ENCODE measurements at regions not wholly inside any gene's neighbourhood (a gene's known extent, or its start where the extent isn't known, plus 50 kb on each side); places are given as distances from the start of the nearest gene placed in this dataset.

- H3K36me3 Mint-ChIP-seq (ENCODE audit: insufficient read depth in 1 of 3, low read depth in 3 of 3): no peaks in the 10 kb centered on the region
- Histone ChIP-seq H3K79me2 (ENCODE audit: insufficient read depth, low read length) (no peaks in the 10 kb centered on the region), H2AFZ (ENCODE audit: low read length) (no peak overlapping the region), H3K4me1 (ENCODE audit: insufficient read depth, low read length) (no peaks in the 10 kb centered on the region), H3K4me2 (ENCODE audit: insufficient read depth, insufficient read length, low read length) (no peak overlapping the region), H3K9ac (ENCODE audit: extremely low read depth, insufficient read length, low read length) (no peak overlapping the region), H2BK5ac (ENCODE audit: insufficient read length, low read length) (no peak overlapping the region), H2BK15ac (ENCODE audit: low read depth, low read length) (no peak overlapping the region), H2AK5ac (ENCODE audit: insufficient read length, low read length) (no peak overlapping the region), H4K5ac (ENCODE audit: insufficient read length, low read depth, low read length) (no peak overlapping the region), H3K27me3 (ENCODE audit: insufficient read depth, low read length) (no peaks in the 10 kb centered on the region), H3K4ac (ENCODE audit: low read depth, low read length) (no peak overlapping the region), H3K23ac (ENCODE audit: insufficient read length, low read depth, low read length) (no peak overlapping the region), H2BK120ac (ENCODE audit: low read depth, low read length, poor library complexity, severe bottlenecking) (no peak overlapping the region), H3K56ac (ENCODE audit: insufficient read length, low read depth, low read length) (no peak overlapping the region), H3K9me3 (ENCODE audit: control insufficient read depth, low read depth, low read length) (no peaks in the 10 kb centered on the region), H3K79me1 (ENCODE audit: insufficient read depth, low read depth, low read length, poor library complexity, severe bottlenecking) (no peaks in the 10 kb centered on the region), H4K20me1 (ENCODE audit: control insufficient read depth, insufficient read depth, insufficient read length) (no peaks in the 10 kb centered on the region), H4K91ac (ENCODE audit: insufficient read length, low read depth, low read length) (no peak overlapping the region), H2BK12ac (ENCODE audit: insufficient read length, low read depth, low read length) (no peak overlapping the region), H3K14ac (ENCODE audit: insufficient read depth, low read length) (no peak overlapping the region), H3K23me2 (ENCODE audit: insufficient read length, low read depth, low read length, poor library complexity, severe bottlenecking) (no peaks in the 10 kb centered on the region), H4K8ac (replicated peaks; ENCODE audit: insufficient read length, low read depth, low read length) (no peak overlapping the region), H3K18ac (ENCODE audit: insufficient read length, low read depth, low read length) (no peak overlapping the region), H2BK20ac (ENCODE audit: low read depth, low read length, poor library complexity, severe bottlenecking) (no peak overlapping the region), H3K27ac (ENCODE audit: insufficient read length, low read depth, low read length) (no peak overlapping the region), H3T11ph (ENCODE audit: low read length) (no peak overlapping the region)
- H3K9me3 Mint-ChIP-seq: no peaks in the 10 kb centered on the region
- TF ChIP-seq, protein P1, sequence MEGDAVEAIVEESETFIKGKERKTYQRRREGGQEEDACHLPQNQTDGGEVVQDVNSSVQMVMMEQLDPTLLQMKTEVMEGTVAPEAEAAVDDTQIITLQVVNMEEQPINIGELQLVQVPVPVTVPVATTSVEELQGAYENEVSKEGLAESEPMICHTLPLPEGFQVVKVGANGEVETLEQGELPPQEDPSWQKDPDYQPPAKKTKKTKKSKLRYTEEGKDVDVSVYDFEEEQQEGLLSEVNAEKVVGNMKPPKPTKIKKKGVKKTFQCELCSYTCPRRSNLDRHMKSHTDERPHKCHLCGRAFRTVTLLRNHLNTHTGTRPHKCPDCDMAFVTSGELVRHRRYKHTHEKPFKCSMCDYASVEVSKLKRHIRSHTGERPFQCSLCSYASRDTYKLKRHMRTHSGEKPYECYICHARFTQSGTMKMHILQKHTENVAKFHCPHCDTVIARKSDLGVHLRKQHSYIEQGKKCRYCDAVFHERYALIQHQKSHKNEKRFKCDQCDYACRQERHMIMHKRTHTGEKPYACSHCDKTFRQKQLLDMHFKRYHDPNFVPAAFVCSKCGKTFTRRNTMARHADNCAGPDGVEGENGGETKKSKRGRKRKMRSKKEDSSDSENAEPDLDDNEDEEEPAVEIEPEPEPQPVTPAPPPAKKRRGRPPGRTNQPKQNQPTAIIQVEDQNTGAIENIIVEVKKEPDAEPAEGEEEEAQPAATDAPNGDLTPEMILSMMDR (conservative IDR thresholded peaks at IDR 0.05): no peak
- H3K27ac Mint-ChIP-seq: no peak overlapping the region
- DNase-seq: no peak
- H3K4me3 Mint-ChIP-seq: no peak overlapping the region
- H3K27me3 Mint-ChIP-seq (ENCODE audit: low read depth): no peaks in the 10 kb centered on the region
- H3K4me1 Mint-ChIP-seq: no peaks in the 10 kb centered on the region; a peak in 1 of 4 replicates
- no CpG with 5 or more reads among the region's 1 CpG for WGBS (ENCODE audit: extremely low coverage, insufficient read length, low lambda C conversion rate)
Measured at GRCh38 chr12:25617991-25618390, 64.9 kb upstream of the LMNTD1 start.
